NCI-H69 (cell line): ENCODE measurements at regions not wholly inside any gene's neighbourhood (a gene's known extent, or its start where the extent isn't known, plus 50 kb on each side); places are given as distances from the start of the nearest gene placed in this dataset.
"Not testable (repeated sequence)": the region's sequence is repeated elsewhere in the genome, so short reads cannot be mapped to it uniquely, and the experiment has no call there.

Source experiments
- DNase-seq: peaks from one replicate; lab custom pipeline; 2025; lab: John Stamatoyannopoulos, UW

DNA sequence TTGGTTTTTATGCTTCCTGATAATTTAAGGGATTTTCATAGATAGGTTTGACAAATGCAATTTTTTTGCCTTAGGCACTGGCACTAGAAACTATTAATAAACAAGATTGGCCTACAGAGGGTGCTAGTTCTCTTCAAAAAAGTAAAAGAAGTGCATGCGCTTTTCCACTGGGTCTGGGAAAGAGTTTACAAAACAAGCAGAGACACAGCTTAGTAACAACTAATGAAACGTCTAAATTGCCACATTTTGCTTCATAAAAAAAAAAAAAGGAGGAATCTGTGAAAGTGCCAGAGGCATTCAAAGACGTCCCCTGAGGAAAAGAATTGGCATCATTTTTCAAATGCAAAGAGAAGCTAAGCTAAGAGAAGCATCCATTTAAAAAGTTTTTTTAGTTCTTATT is 58.3 kb upstream of the EEA1 start:
- DNase-seq, result peak; percentile 80

DNA sequence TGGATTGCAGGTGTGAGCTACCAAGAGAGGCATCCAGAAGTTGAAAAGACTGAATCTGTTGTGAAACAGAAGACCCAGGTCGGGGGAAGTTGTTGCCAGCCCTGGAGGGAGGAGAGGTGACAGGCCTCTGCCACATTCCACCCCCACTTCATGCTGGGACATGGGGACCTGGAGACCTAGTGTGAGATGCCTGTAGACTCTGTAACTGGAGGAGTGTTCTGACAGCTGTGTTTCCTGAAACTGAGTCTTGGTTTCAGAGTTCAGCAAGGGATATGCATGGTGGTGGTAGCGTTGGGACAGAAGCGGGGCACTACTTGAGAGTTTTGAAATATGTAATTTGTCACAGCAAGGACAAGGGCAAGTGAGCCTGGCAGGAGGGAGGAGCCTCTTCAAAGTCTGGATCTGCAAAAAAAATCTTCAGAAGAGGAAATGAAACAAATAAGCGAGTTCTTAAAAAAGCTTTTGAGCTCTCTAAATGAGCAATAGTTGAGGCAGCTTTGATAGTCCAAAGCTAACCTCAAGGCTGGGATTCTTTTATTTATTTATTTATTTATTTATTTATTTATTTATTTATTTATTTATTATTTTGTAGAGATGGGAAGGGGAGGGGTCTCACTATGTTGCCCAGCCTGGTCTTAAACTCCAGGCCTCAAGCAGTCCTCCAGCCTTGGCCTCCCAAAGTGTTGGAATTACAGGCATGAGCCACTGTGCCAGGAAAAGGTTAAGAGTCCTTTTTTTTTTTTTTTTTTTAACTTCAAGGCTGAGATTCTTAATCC is 58.9 kb upstream of the EEA1 start:
- DNase-seq, result no peak

DNA sequence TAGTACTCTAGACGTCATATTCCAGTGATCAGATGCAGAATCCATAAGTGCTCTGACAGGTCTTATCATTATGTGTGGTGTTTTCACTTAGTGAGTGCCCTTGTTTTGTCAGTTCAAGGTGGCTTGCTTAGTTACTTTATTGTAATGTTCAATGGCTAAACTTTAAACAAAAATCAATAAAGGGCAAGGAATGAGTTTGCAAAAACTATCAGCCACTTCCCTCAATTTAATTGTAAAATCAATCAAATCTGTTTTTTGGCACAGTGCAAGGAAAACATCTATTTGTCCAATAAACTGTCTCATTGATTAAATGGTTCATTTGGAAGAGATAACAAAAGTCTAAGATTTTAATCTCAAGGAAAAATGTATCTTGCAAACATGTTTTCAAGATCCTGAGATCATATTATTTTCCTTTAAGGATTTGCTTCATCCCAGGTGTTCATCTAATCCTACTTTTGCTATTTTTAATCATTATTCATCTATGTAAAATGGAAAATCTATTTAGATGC is 59.6 kb upstream of the EEA1 start:
- DNase-seq, result no peak

DNA sequence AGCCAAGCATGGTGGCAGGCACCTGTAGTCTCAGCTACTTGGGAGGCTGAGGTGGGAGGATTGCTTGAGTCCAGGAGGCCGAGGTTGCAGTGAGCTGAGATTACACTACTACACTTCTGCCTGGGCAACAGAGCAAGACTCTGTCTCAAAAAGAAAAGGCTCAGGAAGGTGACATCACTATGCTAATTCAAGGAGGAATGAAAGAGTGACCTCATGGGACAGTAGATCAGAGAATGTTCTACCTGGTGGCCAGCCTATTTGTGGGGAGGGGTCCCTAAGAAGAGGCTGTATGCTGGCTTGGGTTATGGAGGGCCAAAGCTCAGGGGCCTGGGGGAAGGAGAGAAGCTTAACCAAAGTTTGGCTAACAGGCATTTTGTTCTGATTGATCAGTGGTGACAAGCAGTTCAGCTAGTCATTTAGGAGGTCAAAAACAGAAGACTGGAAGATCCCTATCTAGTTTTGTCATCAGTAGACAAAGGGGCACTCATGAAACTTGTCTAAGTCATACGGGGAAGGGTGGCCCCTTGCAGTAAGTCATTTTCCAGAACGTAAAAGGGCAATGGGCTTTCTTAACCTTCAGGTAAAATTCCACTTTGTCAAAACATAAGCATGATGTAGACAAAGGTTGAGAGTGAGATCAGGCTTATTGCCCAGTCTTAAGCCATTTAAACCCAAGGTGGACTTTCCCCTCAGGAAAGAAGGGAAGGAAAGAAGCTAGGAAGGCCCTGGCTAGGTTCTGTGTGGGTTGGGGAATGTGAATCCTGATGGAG is 60.8 kb upstream of the EEA1 start:
- no peak for DNase-seq

DNA sequence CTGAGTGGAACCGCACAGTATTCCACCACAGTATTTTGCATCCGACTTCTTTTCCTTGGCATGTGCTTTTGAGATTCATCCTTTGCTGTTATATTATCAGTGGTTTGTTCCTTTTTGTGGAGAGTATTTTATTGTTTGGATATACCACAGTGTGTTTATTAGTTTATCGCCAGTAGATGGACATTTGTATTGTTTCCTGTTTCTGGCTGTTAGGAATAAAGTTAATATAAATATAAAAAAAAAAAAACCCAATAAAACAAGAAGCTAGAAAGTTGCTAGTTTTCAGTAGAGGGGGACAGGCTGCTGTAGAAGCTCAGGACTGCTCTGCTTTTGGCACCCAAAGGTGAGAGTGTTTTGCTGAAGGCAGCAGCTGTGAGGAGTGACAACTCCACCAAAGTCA is 62.0 kb upstream of the EEA1 start:
- no peak for DNase-seq

DNA sequence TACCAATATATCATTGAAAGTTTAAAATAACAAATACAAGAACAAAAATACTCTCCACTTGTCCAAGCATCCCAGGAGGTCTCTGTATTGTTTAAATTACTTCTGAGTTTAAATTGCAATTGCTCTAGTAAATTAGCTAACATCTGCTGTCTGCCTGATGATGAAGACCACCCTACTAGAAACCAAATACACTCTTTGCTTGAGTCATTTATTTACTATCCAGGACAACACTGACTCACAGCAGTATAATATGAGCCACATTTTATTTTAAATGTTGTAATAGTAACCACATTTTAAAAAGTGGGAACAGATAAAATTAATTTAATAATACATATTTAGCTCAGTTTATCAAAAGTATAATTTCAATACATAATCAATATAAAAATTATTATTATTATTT is 62.9 kb upstream of the EEA1 start:
- peak; percentile 58 for DNase-seq

DNA sequence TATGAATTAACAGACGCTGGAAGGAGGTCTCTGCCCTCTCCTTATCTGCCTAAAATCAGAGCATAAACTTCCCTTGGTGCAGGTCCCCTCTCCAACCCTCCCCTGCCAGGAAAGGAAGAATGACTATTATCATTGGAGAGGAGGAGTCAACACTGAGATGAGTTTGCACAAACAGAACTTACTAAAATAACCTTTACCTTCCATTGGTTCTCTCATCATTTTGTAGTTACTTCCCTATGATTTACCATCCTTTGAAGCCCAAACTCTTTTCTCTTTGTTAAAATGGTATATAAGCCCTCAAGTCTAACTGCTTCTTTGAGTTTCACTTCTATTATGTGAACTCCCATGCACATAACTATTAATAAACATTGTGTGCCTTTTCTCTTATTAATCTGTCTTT is 64.2 kb upstream of the EEA1 start:
- no peak for DNase-seq

DNA sequence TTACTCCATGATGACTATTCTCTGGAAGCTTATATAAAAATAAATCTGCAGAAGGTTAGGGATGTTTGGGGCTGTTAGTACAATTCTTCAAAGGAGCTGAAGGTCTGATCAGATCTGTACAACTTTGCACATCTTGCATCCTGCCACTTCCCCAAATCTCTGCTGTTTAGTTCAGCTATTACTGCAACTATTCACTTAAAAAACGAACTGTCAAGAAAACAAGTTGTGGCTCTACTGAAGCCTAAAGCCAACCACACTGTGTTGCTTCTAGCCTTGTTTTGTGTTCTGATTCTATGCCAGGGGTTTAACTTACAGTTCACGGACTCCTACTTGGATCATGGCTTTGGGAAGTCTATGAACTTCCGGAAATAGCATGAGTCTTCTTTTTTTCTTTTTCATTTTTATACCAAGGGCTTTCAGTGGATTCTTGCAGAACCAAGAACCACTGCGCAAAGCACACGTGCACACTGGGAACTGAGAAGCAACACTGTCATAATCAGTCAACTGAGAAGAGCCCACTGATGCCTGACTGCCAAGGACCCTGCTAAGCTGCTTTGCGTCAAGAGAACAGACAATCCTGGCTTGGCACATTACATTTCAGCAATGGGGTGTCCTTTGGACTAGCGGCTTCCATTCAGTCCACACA is 66.3 kb upstream of the EEA1 start:
- no peak for DNase-seq

DNA sequence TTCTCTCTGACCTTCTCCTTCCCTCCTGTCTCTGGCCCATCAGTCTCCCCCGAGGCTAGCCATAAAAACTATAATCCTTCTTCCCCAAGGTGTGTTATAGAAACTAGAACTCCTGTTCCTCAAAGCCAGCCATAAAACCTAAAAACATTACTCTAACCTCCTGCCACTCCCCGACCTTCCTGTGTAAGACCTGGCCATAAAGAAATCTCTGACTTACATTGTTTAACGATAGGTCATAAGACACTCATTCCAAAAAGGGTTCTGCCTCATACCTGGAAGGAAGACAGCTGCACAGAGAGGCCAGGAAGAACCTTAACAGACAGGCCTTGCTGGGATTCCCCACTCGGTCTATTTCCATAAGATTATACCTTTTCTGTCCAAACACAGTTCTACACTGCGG is 70.9 kb upstream of the EEA1 start:
- no peak for DNase-seq

DNA sequence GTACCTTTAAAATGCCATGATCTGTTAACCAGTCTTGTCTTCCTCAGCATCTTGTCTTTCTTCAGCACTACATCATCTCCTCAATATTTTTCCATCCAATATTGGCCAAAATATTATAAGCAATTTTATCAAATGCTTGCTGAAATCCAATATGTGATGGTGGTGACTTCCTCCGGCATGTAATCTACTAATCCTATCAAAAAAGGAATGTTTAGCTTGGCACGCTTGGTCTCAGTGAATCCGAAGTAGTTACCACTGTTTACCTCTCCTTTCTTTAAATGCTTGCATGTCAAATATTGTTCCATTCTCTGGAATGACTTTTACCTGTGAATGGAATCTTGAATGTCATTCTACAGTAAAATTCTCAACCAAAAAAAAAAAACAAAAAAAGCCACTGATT is 72.3 kb upstream of the EEA1 start:
- no peak for DNase-seq

DNA sequence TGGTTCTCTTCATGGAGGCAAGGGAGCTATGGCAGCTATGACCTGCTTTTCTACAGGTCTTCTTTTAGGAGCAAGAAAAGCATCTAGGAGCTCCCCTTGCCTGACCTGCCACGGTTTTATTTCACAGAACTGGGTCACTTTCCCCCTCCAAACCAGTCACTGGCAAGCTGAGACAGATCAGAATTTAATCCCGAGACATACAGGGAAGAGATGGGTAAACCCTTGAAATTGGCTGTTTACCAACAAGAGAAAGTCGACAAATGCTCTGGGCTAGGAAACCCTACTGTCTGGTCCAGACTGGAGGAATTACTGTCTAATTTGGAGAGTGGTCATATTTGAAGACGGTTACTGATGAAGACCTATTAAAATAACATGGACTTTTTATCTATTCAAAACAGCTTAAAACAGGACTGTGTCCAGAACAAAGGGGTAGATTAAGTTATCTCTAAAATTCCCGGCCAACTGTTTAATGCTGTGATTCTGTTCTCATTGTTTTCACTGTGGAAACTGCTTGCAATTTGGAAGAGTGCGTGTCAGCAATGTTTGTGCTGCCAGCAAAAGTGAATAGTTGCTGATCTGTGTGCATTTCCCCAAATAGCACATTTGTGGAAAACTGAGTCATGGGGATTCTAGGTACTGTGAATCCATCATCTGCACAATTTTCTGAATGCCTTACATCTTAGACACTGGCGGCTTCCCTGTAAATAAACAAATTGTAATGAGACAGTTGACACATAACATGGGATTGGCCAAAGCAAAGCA is 73.4 kb upstream of the EEA1 start:
- DNase-seq, result no peak

DNA sequence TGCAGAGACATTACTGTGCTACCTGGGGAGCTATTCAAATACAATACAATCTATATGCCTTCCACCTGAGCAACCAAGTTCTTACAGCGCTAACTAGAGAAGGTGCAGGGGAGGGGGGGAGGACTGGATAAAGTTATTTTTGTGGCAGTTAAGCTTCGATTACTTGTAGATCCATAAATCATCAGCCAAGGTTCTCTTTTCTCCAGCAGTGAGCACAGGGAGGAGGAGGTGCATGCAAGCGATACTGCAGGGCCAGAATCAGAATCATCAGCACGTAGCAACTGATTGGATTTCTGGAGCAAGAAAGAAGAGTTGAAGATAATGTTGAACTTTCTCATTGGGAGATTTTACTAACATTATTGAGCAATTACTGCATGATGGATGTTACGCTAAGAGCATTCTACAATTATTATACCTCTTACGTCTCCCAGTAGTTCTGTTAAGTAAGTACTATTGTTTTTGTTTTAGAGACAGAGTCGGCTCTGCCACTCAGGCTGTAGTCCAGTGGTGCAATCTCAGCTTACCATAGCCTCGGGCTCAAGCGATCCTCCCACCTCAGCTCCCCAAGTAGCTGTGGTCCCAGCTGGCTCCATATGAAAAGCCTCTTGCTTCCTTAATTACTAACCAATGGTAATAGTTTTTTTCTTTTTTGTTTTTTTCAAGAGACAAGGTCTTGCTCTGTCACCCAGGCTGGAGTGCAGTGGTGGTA is 74.6 kb upstream of the EEA1 start:
- DNase-seq, result peak; percentile 93

DNA sequence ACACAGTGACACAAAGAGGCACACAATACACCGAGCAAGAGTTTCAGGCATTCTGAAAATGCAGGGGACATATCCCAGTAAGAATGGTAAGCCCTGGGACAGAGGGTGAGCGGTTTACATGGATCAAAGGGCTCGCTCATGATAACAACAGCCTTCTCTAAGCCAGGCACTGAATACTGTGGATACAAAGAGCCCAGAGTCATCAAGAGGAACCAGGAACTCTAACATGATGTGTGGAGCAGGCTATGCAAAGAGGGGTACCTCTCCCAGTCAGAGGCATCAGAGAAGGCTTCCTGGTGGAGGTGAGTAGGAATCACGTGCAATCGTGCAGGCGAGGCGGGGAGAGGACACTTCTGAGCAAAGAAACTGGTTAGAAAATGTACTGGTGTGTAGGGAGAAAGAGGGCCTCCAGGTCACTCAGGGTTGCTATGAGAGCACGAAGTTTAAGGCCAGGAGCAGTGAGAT is 76.9 kb upstream of the EEA1 start:
- no peak for DNase-seq

DNA sequence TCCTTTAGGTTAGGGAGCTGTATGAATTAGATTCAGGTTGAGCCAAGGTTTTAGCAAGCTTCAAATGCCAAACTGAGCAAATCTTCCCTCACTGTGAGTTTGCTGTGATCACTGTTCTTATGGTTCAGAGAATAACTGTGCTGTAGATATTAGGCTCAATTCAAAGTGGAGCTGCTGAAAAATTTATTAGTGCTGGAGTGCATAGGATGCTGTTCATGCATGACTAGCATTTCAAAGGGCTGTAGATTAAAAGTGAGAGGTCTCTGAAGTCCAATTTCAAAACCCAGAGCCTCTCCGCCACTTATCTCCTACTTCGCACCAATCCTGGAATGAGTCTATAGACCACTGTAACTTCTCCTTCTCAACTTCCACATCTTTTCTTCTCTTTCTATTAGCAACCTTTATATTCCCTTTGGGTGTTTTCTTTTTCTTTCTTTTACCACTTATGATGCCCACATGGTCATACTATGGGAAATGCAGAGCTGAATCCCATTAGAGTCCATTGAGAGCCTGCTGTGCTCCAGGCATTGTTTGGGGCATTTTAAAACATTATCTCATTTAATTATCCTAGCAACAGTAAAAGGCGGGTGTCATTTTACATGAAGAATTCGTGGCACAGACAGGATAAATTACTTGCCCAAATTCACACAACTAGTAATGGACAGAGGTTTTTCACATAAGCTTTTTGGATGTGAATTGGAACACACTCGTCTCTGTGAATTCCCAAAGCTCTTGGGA is 77.5 kb upstream of the EEA1 start:
- peak; percentile 44 for DNase-seq

DNA sequence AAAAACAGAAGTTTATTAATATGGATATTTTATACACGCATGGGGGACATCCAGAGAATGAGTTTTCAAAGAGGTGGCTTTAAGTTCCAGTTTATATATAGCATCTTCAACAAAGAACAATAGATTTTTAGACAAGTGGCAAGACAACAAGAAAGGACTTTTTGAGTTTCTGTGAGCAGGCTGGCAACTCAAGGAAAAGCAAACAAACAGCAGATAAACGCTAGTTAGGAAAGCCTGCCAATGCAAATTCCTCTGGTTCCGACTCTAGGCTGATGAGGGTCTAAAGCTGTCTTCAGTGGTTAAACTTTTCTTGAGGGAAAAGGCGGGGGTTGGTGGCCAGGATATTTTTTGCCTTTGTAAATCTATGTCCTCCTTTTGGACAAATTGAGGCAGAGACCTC is 78.4 kb upstream of the EEA1 start:
- no peak for DNase-seq

DNA sequence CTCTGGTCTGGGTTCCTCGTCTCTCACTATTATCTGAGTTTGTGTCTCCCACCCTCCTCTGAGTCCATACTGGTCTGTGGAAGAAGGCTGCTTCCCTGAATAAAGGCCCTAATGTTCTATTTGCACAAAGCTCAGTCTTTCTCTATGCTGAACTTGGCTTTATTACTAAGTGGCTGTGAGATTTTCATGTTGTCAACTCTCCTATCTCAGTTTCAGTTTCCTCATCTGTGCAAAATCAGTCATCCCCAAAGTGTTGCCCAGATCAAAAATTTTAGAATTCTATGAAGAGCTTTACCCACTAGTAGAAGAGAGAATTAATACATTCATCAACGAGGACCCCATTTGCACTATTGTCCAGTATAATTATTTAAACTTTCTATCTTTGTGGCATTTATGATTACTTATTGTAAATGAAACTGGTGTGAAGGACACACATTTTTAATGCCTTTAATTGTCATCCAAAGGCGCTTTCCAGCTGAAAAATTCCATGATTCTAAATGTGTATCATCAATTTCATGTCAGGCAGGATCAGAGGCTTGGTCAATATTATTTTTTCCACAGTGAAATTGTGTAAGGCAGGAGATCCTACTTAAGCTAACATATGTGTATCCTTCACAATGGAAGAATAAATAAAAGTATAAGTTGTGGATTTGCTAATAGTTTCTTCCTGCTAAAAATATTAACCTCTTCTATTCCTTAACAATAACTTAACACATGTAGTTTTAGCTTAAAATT is 79.1 kb upstream of the EEA1 start:
- DNase-seq, result no peak

DNA sequence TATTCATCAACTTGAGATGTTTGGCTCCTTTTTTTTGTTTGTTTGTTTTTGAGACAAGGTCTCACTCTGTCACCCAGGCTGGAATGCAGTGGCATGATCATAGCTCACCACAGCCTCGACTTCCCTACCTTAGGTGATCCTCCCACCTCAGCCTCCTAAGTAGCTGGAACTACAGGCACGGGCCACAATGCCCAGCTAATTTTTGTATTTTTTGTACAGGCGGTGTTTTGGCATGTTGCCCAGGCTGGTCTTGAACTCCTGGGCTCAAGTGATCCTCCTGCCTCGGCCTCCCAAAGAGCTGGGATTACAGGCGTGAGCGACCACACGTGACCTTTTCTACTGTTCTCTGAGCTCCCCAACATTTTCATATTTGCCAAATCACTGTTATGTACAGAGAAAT is 79.8 kb upstream of the EEA1 start:
- DNase-seq, result not testable (repeated sequence)

DNA sequence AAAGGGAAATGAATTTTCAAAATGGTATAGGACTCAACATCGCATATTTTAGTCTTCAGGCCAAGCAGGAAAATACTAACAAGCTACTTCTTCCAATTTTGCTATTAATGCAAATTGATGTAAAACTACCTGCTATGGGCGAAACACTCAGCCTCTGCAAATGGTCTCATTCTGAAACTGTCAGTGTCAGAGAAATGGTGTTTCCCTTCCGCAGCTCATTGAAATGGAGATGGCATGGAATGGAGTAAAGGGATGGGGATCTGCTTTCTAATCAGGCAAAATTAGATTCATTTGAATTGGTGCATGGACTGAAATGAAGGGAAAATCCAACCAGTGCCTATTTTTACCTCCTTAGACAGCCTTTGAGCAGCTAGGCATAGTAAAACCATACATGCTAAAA is 80.4 kb upstream of the EEA1 start:
- no peak for DNase-seq

DNA sequence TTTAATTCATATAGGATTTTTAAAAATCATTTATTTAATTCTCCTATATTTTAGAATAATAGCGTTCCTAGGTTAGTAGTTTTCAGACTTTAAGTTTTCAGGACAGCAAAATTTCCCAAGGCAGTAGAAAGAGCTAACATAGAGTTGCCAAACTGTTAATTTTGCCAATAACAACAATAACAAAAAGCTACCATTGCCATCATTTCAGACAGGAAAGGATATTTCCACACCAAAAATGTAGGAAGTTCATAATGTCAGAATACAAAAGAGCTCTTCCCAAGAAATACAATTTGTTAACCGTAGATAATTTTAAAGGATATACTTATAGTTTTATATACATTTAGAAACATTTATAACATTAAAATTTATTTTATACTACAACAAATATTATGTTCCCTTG is 81.4 kb upstream of the EEA1 start:
- no peak for DNase-seq

DNA sequence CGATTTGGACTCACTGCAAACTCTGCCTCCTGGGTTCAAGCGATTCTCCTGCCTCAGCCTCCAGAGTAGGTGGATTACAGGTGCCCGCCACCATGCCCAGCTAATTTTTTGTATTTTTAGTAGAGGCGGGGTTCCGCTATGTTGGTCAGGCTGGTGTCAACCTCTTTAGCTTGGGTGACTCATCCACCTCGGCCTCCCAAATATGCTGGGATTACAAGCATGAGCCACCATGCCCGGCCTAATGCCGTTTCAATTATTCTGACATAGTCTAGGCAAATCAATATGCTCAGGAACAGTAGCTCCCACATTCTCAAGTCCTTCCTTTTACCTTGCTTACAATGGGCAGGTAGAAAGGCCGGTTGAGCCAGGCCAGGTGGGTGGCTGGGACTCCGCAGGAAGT is 82.0 kb upstream of the EEA1 start:
- no peak for DNase-seq
